ENCODE measurements at regions not wholly inside any gene's neighbourhood (a gene's known extent, or its start where the extent isn't known, plus 50 kb on each side); places are given as distances from the start of the nearest gene placed in this dataset.

DNA sequence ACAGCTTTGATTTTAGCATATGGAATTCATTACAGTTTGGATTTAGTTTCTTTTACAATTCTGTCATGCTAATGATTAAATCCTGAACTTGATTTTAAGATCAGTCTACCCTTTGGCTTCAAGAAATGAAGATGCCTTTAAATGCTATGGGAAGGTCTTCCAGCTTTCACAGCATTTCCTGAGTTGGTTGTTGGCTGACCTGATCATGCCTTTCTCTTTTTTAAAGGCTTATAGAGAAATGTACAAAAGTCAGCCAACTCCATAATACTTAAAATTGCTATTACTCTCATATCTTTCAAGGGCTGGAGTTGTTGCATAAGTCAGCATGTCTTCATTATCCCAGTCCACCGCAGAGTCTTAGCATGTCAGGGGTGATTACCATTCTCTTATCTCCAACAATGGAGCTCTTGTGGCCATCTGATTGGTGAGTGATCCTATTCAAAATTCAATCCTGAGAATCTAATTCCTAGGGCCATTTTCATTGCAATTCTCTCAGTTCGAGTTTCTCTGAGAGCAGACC, 123.8 kb downstream of the GMNC start:
- CTCF ChIA-PET: no interaction called here

More for the DNA sequence above, 123.8 kb downstream of the GMNC start:
- no peak overlapping the region for H3K9ac ChIP-seq (replicated peaks; ENCODE audit: extremely low read depth, insufficient read depth, low read length)
- dilution Hi-C loops (cut with MboI; ENCODE audit: extremely low pct_ligation_motif_present, low sequenced_read_pairs): no loop called here
- POLR2A ChIA-PET: no interaction called here
- TF ChIP-seq FOS (IDR thresholded peaks at IDR 0.05; ENCODE audit: borderline replicate concordance, insufficient read depth, low read length) (no peak), POLR2A (IDR thresholded peaks at IDR 0.05; ENCODE audit: low read depth, low read length) (no peak), MAX (IDR thresholded peaks at IDR 0.05; ENCODE audit: insufficient read depth, insufficient read length) (no peak), EZH2 (IDR thresholded peaks at IDR 0.05; ENCODE audit: borderline replicate concordance, low read depth, low read length, severe bottlenecking) (no peak), GATA2 (IDR thresholded peaks at IDR 0.05; ENCODE audit: insufficient read depth, insufficient read length, low read depth, low read length) (no peak), CTCF (IDR thresholded peaks at IDR 0.05; ENCODE audit: extremely low read depth in 1 of 2, insufficient read depth in 1 of 2, low read depth in 1 of 2, low read length in 2 of 2) (no peak), POLR2AphosphoS5 (IDR thresholded peaks at IDR 0.05; ENCODE audit: insufficient read depth, low read depth, low read length) (no peak), MYC (IDR thresholded peaks at IDR 0.05; ENCODE audit: low read depth, low read length) (no peak), JUN (IDR thresholded peaks at IDR 0.05; ENCODE audit: borderline replicate concordance, insufficient read depth, insufficient read length, low read depth) (no peak)
- H3K4me2 ChIP-seq (ENCODE audit: insufficient read depth, low read length): no peak overlapping the region
- no peaks in the 10 kb centered on the region for H3K79me2 ChIP-seq (ENCODE audit: control insufficient read depth, insufficient read depth, low read length)
- no peaks in the 10 kb centered on the region for H3K4me1 ChIP-seq (ENCODE audit: control insufficient read depth, extremely low read depth, insufficient read depth, low read length)
- intact Hi-C loops (cut with micrococcal nuclease): no loop called here
- DNase-seq (ENCODE audit: low read depth, low spot score) (no peak), FAIRE-seq (no peak)
- no peaks in the 10 kb centered on the region for H3K27me3 ChIP-seq (ENCODE audit: control insufficient read depth in 2 of 2, insufficient read depth in 2 of 2, low read length in 2 of 2)
- H3K36me3 ChIP-seq (ENCODE audit: control insufficient read depth in 2 of 2, extremely low read depth in 1 of 2, insufficient read depth in 2 of 2, low read length in 2 of 2): no peaks in the 10 kb centered on the region
- no peaks in the 10 kb centered on the region for H4K20me1 ChIP-seq (replicated peaks; ENCODE audit: control insufficient read depth, extremely low read depth, insufficient read depth, low read length)
- no peaks in the 10 kb centered on the region for H3K9me1 ChIP-seq (replicated peaks; ENCODE audit: control insufficient read depth, extremely low read depth, insufficient read depth, low read length)
- BruUV-seq (replicated peaks): no TSS peak
- no peak overlapping the region for H2AFZ ChIP-seq (ENCODE audit: low read depth, low read length)
- no peak overlapping the region for H3K27ac ChIP-seq (ENCODE audit: insufficient read depth, low read depth, low read length)
- H3K4me3 ChIP-seq (replicated peaks in 1 of 3; ENCODE audit: insufficient read depth in 1 of 3, low read depth in 1 of 3, low read length in 3 of 3): no peak overlapping the region
- H3K9me3 ChIP-seq (replicated peaks; ENCODE audit: control insufficient read depth, insufficient read depth, low read length): no peaks in the 10 kb centered on the region
